Motor neuron (in vitro differentiated cells): ENCODE measurements at regions not wholly inside any gene's neighbourhood (a gene's known extent, or its start where the extent isn't known, plus 50 kb on each side); places are given as distances from the start of the nearest gene placed in this dataset.
"Not testable (repeated sequence)": the region's sequence is repeated elsewhere in the genome, so short reads cannot be mapped to it uniquely, and the experiment has no call there.

Experiments used
- ATAC-seq, 8 experiments: fragments of 200-7000 bp; cut with Tn5 transposase; replicated peaks in 6 of 8; 2 replicates each; pipeline ENCODE4 v1.8.0; 2021; ENCODE audit warnings: mild to moderate bottlenecking in 8 of 8, moderate library complexity in 8 of 8
- H3K27ac ChIP-seq, 2 donors: fragments of 250-450 bp; sonication (Bioruptor Pico); 2 replicates each; pipeline ENCODE4 v1.9.0; 2021; ENCODE audit warnings: antibody characterized with exemption in 2 of 2, mild to moderate bottlenecking in 2 of 2, moderate library complexity in 1 of 2
- H3K4me1 ChIP-seq, 2 donors: fragments of 250-450 bp; sonication (Bioruptor Pico); replicated peaks in 1 of 2; 2 replicates each; pipeline ENCODE4 v1.6.1; 2021; ENCODE audit warnings: antibody characterized with exemption in 2 of 2, mild to moderate bottlenecking in 2 of 2, moderate library complexity in 1 of 2
- H3K4me3 ChIP-seq, 5 donors: fragments of 250-450 bp; sonication (Bioruptor Pico); 2 replicates each; pipeline ENCODE4 v1.9.0; 2021; ENCODE audit warnings: antibody characterized with exemption in 5 of 5, mild to moderate bottlenecking in 5 of 5, moderate library complexity in 4 of 5
- WGBS, 10 experiments: fragments of 450-650 bp; shearing (Covaris generic); methylation state at CpG; one replicate each; pipeline ENCODE4 v1.0.0; 2022; 5-methylcytosine and 5-hydroxymethylcytosine counted together
- in situ Hi-C, 9 experiments: fragments of 400-800 bp; cut with MboI; loops; one replicate each; pipeline ENCODE4 v1.15.0; 2021; ENCODE audit warnings: low sequenced_read_pairs in 9 of 9, low pct_unique_long_range_greater_than_20kb in 2 of 9; ENCODE audit not compliant: unreplicated experiment in 9 of 9

DNA sequence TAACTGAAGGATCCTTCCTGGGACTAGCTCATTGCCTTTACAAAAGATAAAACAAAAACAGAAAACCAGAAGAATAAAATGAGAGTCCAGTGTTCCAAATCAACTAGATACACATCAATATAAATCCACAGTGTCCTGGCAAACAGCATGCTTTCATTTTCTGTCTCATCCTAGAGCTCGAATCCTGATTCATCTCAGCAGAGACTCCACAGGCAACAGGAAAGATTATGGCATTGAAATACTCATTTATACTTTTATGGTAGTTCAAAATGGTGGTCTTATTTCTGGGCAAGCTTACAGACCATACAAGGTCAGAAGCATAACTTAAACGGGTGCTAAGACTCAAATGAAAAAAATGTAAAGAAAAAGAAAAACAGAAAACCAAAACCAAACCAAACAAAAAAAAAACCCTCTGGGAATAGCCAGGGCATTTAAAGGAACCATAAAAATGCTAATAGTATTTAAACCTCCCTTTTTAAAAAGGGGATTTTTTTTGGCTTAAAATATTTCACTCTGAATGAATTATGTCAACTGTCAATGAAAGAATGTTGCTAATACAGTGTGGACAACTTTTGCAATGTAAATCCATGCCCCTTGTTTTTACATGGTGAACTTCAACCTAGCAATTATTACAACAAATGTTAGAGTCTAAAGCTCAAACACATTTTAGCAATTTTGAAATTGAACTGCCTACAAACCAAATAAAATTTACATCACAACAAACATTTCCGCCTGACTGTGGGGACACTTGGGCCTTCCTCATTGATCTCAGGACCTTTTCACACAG lies 57.9 kb downstream of the GPR101 start:
- ATAC-seq, result peak in 3 of 8 experiments; percentile 74 to 92 (median 84)

DNA sequence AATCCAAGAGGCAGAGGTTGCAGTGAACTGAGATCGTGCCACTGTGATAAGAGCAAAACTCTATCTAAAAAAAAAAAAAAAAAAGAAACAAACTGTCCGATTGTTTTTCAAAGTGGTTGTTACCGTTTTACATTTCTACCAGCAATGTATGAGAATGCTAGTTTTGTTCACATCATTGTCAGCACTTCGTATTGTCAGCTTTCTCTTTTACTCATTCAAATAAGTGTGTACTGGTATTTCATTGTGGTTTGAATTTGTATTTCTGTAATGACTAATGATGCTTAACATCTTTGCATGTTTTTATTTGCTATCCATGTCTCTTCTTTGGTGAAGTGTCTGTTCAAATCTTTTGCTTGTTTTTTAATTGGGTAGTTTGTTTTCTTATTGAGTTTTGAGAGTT lies 65.8 kb downstream of the GPR101 start:
- no peak for ATAC-seq
- WGBS, 10 experiments, result 38 to 100% (median 77%) methylated on average over 1 to 3 of the region's 4 CpGs; no CpG with 5 or more reads in 2 of the 10 experiments
- Histone ChIP-seq H3K4me1 (no peaks in the 10 kb centered on the region), H3K27ac (no peak overlapping the region), H3K4me3 (no peak overlapping the region)
- in situ Hi-C loops, result loop anchor here in 2 of 9 experiments (25.0 kb wide), 2 partner anchors 94 to 219 kb away; no protein-coding TSS in a partner anchor

More for the DNA sequence above, 57.9 kb downstream of the GPR101 start:
- no peaks in the 10 kb centered on the region for H3K4me1 ChIP-seq
- H3K4me3 ChIP-seq, result no peak overlapping the region
- in situ Hi-C loops, result no loop called here
- 0 to 90% (median 38%) methylated on average over 1 to 3 of the region's 3 CpGs; no CpG with 5 or more reads in 3 of the 10 experiments for WGBS, 10 experiments
- H3K27ac ChIP-seq, result no peak overlapping the region

DNA sequence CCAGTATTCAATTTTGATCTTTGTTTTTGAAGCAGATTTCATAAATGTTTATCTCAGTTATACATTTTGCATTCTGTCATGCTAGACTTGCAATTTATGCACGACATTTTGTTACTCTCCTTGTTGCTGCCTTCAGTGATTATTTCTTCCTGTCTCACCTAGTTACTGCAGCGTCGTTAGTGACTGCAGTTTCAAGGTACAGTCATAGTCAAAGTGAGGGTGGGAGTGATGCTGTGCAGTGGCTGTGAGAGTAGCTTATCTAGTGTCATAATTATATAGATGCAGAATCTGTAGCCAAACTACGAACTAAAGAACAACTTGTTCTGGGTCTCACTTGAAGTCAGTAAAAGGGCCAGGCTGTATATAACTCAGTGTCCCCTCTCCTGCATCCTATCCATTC lies 69.8 kb downstream of the GPR101 start:
- in situ Hi-C loops, result loop anchor here in 2 of 9 experiments (25.0 kb wide), 2 partner anchors 98 to 223 kb away; no protein-coding TSS in a partner anchor
- H3K4me1 ChIP-seq, result no peaks in the 10 kb centered on the region
- no peak for ATAC-seq
- no peak overlapping the region for H3K4me3 ChIP-seq
- H3K27ac ChIP-seq, result no peak overlapping the region
- 67 to 100% (median 87%) methylated on average over 1 to 3 of the region's 4 CpGs; no CpG with 5 or more reads in 7 of the 10 experiments for WGBS, 10 experiments

DNA sequence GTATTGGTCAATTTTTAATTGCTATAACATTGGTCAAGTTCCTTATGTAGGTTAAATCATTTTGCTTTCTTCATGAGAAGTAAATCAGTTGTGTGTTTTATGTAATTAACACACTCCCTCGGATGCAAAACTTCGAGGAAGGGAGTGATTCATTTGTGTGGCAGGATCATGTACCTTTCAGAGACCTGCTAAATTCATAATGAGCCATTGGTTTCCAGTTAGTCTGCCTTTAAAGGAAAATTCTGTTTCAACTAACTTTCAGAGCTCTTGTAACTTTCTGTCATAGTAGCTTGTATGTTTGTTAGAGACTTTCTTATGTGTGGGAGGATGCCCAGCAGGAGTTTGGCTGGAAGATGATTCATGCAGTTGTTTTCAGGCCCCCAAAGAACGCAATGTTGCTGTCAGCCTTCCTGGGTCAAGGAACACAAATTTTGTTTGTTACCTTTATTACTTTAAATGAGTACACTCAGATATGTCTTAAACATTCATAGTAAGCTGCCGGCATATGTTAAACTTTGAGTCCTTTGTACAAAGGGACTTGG lies 72.1 kb downstream of the GPR101 start:
- 14 to 80% (median 45%) methylated on average over 1 to 4 of the region's 4 CpGs; no CpG with 5 or more reads in 6 of the 10 experiments for WGBS, 10 experiments
- ATAC-seq, result no peak
- Histone ChIP-seq H3K27ac (no peak overlapping the region), H3K4me1 (no peaks in the 10 kb centered on the region), H3K4me3 (no peak overlapping the region)
- in situ Hi-C loops, result loop anchor here in 2 of 9 experiments (25.0 kb wide), 2 partner anchors 101 to 226 kb away; no protein-coding TSS in a partner anchor

DNA sequence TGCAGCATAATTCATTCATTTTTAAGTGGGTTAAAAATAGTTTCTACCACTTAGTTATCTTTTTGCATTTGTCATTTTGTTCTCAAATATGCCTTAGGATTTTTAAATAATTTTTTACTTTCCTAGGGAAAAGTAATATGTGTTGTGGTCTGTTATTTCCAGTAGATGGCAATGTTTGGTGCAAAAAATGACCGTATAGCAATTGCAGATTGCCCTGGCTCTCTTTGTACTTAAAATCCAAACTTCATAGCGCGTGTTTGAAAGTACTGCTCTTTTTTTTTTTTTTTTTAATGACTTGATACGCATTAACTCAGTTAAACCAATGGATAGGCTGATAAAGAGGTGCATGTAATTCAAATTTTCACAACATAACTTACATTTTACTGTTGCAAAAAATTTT lies 74.4 kb upstream of the RBMX start:
- in situ Hi-C loops, result loop anchor here in 2 of 9 experiments (25.0 kb wide), 2 partner anchors 107 to 232 kb away; no protein-coding TSS in a partner anchor
- no peak overlapping the region for H3K4me3 ChIP-seq
- H3K27ac ChIP-seq, result no peak overlapping the region
- ATAC-seq, result peak in 2 of 8 experiments; percentile 35 to 56
- no peaks in the 10 kb centered on the region for H3K4me1 ChIP-seq
- 0 to 49% (median 20%) methylated on average over 1 to 4 of the region's 4 CpGs; no CpG with 5 or more reads in 2 of the 10 experiments for WGBS, 10 experiments

DNA sequence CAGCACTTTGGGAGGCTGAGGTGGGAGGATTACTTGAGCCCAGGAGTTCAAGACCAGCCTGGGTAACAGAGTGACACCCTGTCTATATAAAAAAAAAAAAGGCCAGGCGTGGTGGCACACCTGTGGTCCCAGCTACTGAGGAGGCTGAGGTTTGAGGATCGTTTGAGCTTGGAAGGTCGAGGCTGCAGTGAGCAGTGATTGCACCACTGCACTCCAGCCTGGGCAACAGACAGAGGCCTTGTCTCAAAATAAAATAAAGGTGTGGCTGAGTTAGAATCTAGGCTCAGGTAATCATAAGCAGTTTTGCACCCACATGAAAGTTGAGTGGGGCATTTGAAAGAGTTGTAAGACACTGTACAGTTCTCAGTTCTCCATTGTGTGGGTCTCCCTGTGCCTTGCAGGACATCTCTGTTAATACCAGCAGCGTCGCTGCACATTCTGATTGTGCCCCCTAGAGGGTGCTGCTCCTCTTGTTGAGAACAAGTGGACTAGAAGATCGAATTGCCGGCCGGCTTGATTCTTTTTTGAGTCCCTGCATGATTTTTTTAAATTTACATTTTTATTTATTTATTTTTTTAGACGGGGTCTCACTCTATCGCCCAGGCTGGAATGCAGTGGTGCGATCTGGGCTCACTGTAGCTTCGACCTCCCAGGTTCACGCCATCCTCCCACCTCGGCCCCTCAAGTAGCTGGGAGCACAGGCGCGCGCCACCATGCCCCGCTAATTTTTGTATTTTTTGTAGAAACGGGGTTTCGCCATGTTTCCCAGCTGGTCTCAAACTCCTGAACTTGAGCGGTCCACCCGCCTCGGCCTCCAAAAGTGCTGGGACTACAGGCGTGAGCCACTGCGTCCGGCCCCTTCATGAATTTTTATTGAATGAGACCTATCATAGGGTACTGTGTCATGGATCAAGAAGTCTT lies 73.6 kb upstream of the RBMX start:
- Histone ChIP-seq H3K4me3 (no peak overlapping the region), H3K27ac (no peak overlapping the region), H3K4me1 (no peaks in the 10 kb centered on the region)
- in situ Hi-C loops, result loop anchor here in 2 of 9 experiments (25.0 kb wide), 2 partner anchors 108 to 233 kb away; no protein-coding TSS in a partner anchor
- 20 to 100% (median 50%) methylated on average over 5 to 10 of the region's 26 CpGs; no CpG with 5 or more reads in 7 of the 10 experiments for WGBS, 10 experiments
- peak in 4 of 8 experiments; percentile 48 to 88 (median 65) for ATAC-seq

DNA sequence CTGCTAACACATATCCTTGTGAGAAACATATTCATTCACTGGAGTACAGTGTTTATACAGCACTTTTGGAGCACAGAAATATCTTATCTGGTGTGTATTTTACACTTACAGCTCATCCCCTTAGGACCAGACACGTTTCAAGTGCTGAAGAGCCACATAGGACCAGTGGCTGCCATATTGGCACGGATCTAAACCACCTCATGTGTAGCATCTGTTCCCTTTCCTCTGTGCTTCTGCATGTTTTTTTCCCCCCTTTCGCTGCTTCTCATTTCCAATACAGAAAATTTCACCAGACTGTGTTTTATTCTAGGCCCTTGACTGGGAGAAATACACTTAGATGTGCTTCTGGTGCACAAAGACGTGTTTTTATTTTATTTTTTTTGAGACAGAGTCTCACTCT lies 69.7 kb upstream of the RBMX start:
- no peak for ATAC-seq
- in situ Hi-C loops, result loop anchor here in 2 of 9 experiments (25.0 kb wide), 2 partner anchors 112 to 237 kb away; no protein-coding TSS in a partner anchor
- Histone ChIP-seq H3K4me1 (no peaks in the 10 kb centered on the region), H3K4me3 (no peak overlapping the region), H3K27ac (no peak overlapping the region)
- WGBS, 10 experiments, result 30 to 100% (median 52%) methylated on average over 1 to 3 of the region's 4 CpGs; no CpG with 5 or more reads in 7 of the 10 experiments

DNA sequence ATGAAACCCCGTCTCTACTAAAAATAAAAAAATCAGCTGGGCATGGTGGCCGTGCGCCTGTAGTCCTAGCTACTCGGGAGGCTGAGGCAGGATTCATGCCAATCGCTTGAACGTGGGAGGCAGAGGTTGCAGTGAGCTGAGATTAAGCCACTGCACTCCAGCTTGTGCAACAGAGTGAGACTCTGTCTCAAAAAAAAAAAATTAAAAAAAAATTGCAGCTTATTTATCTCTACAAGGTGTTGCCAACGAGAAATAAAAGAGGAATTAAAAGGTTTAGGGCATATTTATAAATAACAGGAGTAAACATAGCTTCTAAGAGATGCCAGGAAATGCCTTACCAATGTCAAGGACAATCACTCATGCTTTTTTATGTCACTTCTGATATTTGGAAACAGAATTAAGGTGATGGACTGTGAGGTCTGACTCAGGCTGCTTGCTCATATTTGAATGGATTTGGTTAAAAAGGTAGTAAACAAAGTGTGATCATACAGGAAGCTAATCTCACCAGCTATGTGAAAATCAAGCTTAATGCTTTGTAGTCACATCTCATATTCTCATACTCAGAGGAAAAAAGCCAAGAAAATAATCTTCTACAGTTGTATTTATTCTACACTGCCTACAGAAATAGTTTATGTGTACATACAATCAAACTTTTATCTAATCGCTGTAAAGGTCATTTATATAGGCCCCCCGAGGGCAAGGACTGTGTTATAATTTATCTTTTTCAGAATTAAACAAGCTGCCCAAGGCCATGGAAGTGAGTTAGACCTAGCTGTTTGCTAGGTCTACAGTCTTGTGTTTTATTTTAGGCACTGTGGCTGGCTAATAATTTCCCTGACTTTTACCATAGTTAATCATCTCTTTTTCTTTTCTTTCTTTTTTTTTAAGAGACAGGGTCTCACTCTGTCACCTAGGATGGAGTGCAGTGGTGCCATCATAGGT lies 61.1 kb upstream of the RBMX start:
- in situ Hi-C loops, result no loop called here
- Histone ChIP-seq H3K4me3 (no peak overlapping the region), H3K4me1 (no peaks in the 10 kb centered on the region), H3K27ac (no peak overlapping the region)
- ATAC-seq, result no peak
- WGBS, 10 experiments, result 0 to 100% (median 60%) methylated on average over 1 to 9 of the region's 9 CpGs; no CpG with 5 or more reads in 3 of the 10 experiments

DNA sequence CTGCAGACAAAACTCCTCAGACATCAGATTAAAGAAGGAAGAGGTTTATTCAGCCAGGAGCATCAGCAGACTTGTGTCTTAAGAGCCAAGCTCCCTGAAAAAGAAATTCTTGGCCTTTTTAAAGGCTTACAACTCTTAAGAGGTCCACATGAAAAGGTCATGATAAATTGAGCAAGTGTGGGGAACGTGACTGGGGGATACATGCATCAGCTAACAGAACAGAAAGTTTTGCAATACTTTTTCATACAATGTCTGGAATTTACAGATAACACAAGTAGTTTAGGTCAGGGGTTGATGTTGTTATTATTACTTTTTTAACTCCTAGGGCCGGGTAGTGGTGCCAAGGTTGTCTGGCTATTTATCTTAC lies 55.6 kb upstream of the RBMX start:
- WGBS, 10 experiments, result 80 to 100% (median 100%) methylated on average over 1 of the region's 2 CpGs; no CpG with 5 or more reads in 7 of the 10 experiments

DNA sequence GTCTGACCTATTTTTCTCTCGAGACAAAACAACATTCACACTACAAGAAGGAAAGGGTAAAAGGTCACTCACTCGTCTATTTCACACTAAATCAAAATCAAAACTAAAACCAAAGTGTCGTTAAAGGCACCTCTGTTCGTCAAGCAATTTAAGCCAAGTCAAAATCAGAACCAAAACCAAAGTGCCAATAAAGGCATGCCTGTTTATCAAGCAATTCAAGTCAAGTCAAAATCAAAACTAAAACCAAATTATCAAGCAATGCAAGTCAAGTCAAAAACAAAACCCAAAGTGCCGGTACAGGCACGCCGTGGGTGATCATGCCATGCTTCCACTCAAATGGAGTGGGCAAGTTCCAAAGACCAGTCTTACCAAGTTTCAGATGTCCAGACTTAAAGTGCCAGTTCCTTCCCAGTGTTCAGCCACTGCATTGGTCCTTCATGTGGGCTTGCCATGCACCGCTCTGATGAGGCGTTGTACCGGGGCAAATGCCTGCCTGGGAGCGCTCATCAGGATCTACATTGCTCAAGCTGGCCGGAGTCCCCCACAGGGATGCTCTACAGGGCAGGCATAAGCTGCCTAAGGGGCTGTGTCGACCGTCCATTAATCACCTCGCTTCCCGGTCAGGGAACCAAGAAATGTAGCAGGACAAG lies 55.1 kb upstream of the RBMX start:
- ATAC-seq, in situ Hi-C loops, H3K27ac ChIP-seq, H3K4me3 ChIP-seq, H3K4me1 ChIP-seq: not testable (repeated sequence)
- WGBS, 10 experiments, result 0 to 100% (median 60%) methylated on average over 1 to 6 of the region's 16 CpGs; no CpG with 5 or more reads in 3 of the 10 experiments

More for the DNA sequence above, 55.6 kb upstream of the RBMX start:
- Histone ChIP-seq H3K27ac (no peak overlapping the region), H3K4me3 (no peak overlapping the region), H3K4me1 (no peaks in the 10 kb centered on the region)
- no peak for ATAC-seq
- in situ Hi-C loops, result no loop called here

DNA sequence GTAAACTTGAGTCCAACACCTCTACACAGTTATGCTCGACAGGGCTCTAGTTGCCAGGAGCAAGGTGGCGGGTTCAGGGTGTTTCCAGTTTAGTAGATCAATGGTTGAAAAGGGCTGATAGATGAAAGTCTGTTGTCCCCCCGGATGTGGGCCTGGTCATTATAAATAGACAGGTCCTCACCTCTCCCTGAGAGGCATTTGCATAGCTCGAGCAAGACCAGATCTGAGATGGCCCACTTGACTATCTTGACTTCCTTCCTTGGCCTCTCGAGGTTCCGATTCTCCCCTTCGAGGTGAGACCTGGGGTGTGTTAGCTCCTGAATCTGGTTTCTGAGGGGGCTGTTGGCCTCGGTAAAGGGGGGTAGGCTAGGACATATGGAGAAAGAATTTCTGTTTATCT lies 54.1 kb upstream of the RBMX start:
- H3K4me1 ChIP-seq, in situ Hi-C loops, H3K27ac ChIP-seq, ATAC-seq, H3K4me3 ChIP-seq: not testable (repeated sequence)
- WGBS, 10 experiments, result 36 to 63% methylated on average over 1 to 3 of the region's 8 CpGs; no CpG with 5 or more reads in 8 of the 10 experiments
